GM13977 (cell line): ENCODE measurements at regions not wholly inside any gene's neighbourhood (a gene's known extent, or its start where the extent isn't known, plus 50 kb on each side); places are given as distances from the start of the nearest gene placed in this dataset.

Experiments
- DNase-seq: peaks from one replicate; pipeline ENCODE4 v3.0.0; 2012; ENCODE audit warnings: low spot score
- in situ Hi-C: fragments of 300-500 bp; cut with MboI; formaldehyde crosslinking; loops from one replicate; pipeline ENCODE4 v1.12.0; 2022; ENCODE audit warnings: low sequenced_read_pairs, low pct_unique_long_range_greater_than_20kb, mixed read lengths, inconsistent platforms; ENCODE audit not compliant: unreplicated experiment
- TF ChIP-seq, protein P1 (sequence below): IDR thresholded peaks from 2 replicates; pipeline ENCODE4 v1.5.1; 2012; ENCODE audit warnings: mild to moderate bottlenecking, control low read depth; ENCODE audit not compliant: insufficient read depth; ENCODE audit errors: extremely low read depth, missing control alignments

DNA sequence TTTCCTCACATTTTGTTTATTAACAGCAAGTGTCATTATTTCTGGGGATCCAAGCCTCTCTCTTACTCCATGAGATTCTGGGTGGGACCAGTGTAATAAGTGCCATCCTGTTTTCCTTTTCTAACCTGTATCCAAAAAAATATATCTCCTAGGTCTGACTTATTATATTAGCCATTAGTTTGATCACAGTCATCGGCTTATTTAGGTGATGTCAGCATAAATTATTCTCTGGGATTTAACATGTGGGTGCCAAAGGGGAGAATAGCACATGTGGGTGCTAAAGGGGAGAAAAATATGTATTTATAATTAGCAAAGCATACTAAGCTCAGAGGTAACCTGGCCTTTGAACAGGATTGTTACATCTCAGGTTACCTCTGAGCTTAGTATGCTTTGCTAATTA lies 293.8 kb upstream of the SEMA3D start:
- TF ChIP-seq, protein P1, sequence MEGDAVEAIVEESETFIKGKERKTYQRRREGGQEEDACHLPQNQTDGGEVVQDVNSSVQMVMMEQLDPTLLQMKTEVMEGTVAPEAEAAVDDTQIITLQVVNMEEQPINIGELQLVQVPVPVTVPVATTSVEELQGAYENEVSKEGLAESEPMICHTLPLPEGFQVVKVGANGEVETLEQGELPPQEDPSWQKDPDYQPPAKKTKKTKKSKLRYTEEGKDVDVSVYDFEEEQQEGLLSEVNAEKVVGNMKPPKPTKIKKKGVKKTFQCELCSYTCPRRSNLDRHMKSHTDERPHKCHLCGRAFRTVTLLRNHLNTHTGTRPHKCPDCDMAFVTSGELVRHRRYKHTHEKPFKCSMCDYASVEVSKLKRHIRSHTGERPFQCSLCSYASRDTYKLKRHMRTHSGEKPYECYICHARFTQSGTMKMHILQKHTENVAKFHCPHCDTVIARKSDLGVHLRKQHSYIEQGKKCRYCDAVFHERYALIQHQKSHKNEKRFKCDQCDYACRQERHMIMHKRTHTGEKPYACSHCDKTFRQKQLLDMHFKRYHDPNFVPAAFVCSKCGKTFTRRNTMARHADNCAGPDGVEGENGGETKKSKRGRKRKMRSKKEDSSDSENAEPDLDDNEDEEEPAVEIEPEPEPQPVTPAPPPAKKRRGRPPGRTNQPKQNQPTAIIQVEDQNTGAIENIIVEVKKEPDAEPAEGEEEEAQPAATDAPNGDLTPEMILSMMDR, result no peak
- in situ Hi-C loops, result no loop called here
- DNase-seq, result no peak

DNA sequence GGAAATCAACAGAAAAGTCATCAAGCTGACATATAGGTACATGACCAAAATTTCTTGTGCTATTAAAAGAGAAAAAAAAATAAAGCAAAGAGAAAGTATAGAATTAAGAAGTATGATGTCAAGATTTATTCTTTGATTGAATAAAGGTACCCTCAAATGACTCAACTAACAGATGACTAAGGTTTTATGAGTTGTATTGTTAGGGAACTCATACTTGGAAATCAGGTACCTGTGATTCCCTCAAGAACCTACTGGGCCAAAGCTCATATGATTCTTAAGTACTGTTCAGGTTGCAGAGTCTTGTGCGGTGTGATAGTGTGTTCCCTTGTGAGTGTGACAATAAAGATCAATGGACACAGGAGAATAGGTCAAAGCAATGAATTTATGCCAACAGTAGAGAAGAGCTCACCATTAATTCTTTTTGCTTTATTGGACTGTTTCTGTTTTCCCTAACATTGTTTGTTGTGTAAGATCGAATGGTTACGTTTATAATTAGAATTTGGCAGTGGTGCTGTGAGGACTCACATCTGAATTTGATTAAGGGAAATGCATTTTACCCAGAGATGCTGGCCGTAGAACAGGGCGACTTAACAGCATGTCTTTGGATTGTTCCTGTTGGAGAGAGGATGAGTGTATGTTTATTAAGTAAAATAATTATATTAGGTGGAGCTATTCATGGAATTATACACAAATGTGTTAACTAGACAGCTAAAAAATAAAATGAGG lies 293.2 kb upstream of the SEMA3D start:
- TF ChIP-seq, protein P1, result no peak
- no peak for DNase-seq
- in situ Hi-C loops, result no loop called here

DNA sequence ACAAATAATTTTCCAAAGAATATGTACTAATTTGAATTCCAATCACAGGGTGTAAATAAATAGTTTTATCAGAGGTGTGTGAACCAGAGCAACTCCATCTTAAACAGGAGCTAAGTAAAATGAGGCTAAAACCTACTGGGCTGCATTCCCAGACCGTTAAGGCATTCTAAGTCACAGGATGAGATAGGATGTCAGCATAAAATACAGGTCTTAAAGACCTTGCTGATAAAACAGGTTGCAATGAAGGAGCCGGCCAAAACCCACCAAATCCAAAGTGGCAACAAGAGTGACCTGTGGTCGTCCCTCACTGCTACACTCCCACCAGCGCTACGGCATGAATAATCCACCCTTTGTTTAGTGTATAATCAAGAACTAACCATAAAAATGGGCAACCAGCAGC lies 291.7 kb upstream of the SEMA3D start:
- DNase-seq, result no peak
- in situ Hi-C loops, result no loop called here

DNA sequence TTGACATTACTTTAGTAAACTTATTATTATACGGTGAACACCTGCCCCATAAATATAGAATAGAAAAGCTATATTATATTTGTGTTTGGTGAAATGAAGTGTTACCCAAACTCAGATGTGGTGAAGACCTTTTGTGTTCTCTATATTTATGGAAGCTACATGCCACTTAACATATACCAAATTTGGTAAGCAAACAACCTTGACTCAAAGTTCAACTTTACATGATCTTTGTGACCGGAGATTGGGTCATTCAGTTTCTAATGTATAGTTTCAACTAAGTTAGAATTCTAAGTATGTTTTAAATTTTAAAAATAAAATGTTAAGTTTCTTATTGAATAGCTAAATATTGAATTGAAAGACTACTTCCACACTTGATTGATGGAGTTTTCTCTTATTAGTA lies 288.6 kb upstream of the SEMA3D start:
- no peak for DNase-seq
- TF ChIP-seq, protein P1, result no peak
- in situ Hi-C loops, result no loop called here

More for the DNA sequence above, 291.7 kb upstream of the SEMA3D start:
- TF ChIP-seq, protein P1, result no peak

DNA sequence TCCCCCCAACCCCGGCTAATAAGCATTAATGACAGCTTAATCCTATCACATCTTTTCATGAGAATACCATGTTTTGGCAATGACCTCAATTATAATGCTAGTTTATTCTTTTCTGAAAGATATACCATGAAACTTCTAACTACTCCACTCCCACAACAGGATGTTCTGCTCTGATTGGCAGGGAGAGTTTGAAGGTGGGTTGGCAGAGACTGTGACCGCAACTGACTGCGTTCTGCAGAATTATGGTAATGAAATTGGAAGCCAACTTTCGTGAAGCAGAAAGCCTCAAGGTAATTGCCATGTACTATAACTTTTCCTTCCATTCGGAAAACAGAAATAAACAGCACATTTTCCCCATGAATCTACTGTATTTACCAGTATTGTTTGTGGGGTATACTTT lies 288.2 kb upstream of the SEMA3D start:
- TF ChIP-seq, protein P1, result no peak
- in situ Hi-C loops, result no loop called here
- no peak for DNase-seq

DNA sequence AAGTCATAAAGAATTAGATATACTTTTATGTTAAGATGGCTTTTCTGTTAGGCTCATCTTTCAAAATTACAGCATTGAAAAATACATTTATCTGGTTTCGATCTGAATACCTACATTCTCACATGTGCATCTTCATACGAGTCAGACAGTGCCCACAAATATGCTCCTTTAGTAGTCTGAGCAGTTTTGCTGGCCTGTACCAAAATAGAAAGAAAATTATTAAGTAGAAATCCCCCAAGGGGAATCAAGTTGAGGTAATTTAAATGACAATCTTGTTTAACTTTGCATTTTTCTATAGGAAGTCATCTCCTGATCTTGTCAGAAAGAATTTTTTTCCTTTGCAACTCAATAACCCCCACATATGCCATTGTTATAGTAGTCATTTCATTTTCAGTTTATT lies 287.4 kb upstream of the SEMA3D start:
- DNase-seq, result peak; percentile 1
- TF ChIP-seq, protein P1, result no peak
- in situ Hi-C loops, result no loop called here
